Femur (tissue), 1 donor: ENCODE measurements at regions not wholly inside any gene's neighbourhood (a gene's known extent, or its start where the extent isn't known, plus 50 kb on each side); places are given as distances from the start of the nearest gene placed in this dataset.

ENCODE experiments used
- DNase-seq: peaks from one replicate; pipeline ENCODE4 v3.0.0-alpha.2; 2017

DNA sequence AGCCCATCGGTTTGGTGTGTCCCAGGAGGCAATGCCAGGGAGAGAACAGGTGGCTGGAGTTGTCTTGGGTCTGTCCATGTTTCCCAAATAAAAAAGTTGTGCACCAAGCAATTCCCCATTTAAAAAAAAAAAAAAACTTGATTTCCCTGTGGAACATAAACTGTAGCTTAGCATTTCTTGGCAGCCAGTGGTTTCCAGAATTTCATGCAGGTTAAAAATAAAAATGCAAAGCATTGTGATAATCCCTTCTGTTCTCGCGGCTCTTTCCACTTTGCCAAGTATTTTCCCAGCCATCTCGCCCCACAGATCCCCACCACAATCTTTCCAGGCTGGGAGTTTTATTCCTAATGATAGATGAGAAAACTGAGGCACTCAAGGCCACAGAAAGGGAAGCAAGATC, 51.4 kb upstream of the MSX1 start:
- no peak for DNase-seq

DNA sequence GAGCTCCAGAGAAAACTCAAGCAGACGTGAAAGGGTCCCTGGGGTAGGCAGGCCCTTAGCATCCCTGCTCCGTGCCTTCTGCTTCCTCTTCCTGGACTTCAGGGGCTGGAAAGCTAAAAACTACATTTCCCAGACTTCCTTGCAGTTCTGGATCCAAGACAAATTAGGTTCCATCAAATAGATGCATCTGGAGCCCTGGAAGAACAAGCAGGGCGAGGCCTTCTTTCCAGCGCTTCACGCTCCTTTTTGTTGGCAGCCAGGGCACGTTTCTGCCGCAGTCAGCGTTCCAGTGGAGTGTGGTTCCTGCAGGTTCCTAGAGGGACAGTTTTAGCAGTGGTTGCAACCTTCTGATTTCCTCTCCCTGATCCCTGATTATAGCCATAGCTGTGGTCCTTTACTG, 53.6 kb upstream of the MSX1 start:
- no peak for DNase-seq

DNA sequence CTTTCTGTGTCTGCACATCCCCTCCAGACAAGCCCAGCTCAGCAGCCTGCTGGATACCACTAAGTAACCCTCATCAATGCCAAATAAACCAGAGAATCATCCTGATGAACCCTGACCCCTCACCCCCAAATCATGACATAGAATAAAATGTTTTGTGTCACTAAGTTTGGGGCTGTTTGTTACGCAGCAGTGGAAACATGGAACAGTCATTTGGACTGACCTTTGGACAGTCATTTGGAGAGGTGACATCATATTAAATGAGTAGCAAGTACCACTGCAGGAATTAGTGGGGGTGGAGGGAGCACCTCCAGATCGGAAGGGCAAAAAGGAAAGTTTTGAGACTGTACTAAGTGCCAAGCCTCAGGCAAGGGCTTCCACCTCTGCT, 55.6 kb upstream of the MSX1 start:
- no peak for DNase-seq

DNA sequence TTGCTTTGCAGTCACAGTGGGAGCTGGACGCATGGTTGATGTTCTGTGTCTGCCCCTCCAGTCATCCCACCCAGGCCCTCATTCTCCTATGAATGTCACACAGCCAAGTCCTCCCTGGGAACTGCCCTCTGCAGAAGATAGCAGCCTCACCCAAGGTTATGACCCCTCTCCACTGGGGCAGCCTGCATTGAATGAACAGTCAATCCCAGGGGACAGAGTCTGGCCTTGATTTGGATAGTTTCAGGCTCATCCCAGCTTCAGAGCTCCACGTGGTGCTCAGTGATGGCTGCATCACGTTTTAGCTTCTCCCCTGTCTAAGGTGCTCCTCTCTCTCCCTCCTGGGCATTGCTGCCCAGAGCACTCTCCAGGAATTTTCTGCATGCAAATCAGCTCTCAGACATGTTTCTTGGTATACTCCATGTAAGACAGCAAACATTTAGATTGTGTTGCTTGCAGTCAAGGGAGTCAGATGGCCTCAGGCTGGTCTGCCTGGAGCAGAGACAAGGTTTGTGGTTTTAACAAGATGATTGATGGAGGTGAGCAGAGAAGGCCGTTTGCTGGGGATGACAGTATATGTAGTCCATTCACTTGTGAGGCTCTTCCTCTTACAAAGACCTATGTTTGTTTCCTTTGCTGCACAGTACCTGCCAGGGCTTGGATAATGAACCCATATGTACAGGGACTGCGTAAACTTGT, 56.1 kb upstream of the MSX1 start:
- DNase-seq = no peak

DNA sequence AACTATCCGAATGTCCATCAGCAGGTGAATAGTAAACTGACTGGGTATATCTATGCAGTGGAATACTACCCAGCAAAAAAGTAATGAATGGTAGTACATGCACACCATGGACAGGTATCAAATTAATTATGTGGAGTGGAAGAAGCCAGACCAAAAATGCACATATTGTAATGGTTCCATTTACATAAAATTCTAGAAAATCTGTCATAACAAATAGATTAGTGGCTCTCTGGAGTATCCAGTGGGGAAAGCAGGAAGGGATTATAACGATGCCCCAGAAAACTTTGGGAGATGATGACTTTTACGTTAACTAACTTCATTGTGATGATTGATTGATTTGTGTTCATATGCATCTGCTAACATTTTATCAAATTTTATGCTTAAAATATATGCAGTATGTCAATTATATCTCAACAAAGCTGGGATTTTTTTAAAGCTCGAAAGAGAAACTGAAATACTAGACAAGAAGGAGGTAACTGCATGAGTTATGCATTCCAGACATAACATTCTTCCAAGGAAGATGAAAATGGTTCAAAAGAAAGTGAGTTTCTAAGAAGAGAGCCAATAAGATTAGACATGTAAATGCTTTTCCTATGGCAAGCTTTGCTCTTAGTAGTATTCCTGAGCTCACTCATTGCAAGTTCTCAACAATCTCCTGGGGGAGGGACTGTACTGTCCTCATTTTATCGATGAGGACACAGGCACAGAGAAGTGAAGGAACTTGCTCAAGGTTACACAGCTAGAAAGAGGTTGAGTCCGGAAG, 58.6 kb upstream of the MSX1 start:
- no peak for DNase-seq

DNA sequence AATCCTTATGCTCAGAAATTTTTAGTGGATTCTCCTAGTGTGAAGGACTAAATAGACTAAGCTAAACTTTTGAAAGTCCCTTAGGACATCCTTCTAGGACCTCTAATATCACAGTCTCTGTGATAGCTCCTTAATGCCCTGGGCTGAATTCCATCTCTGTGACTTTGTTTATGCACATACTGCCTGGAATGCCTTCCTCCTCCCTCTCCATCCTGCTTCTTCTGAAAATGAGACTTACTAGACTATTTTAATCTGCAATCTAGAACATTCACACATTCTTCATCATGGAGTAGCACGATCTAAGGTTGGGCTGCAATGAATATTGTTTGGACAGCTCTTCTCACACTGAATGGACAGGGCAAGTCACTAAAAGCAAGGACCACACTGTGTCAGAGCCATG, 65.0 kb upstream of the MSX1 start:
- DNase-seq = no peak

DNA sequence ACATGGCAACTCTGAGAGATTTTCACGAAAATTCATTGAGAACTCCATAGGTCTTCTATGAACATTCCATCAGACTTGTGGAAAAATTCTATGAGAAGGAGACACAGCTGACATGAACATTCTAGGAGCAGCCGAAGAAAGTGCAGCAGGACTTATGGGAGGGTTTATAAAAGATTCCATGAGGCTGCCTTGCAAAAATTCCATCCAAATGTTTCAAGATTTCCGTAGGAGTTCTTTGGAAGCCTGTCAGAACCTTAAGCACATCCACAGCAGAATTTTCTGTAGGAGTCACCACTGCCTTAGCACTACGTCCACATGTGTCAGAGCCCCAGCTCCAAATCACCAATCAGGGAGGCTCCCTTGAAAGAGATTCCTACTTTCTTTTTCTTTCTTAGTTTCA, 67.0 kb upstream of the MSX1 start:
- no peak for DNase-seq

DNA sequence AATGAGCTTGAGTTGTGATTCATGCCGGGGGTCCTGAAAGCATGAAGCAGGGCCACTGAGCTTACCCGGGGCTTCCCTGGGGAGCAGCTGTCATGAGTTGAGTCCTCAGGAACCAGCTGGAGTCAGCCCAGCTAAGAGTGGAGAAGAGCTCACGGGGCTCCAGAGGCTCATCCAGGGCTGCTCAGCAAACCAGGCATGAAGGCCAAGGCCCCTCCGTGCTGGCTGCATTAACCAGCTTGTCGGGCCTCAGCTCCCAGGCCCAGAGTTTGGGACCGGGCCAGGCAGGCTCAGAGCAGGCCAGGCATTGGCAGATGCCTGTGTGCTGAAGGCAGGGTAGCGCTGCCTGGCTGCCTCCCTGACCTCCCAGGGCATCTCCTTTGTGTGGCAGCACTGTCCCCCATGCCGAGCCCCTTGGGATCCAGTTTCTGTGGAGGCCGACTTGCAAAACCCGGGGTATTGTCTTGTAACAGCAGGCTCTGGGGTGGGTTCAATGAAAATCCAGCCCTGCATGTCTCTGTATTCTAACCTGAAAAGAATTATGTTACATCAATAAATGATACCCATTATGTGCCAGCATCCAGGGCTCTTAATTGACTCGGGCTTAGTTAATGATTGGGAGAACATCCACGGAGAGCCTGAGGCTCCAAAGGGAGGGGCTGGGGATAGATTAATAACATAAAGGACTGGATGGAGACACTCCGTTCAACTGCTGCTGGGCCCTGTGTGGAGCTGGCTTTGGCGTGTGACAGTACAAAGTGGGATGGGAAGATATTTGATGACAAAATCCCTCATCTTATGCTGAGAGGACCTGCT, 68.0 kb upstream of the MSX1 start:
- DNase-seq = peak; percentile 65

DNA sequence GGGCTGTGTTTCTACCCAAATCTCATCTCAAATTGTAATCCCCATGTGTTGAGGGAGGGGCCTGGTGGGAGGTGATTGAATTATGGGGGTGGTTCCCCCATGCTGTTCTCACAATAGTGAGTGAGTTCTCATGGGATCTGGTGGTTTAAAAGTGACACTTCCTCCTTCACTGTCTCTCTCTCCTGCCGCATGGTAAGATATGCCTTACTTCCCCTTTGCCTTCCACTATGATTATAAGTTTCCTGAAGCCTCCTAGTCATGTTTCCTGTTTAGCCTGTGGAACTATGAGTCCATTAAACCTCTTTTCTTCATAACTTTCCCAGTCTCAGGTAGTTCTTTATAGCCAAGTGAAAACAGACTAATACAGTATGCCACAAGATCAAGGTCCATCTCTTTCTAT, 70.0 kb upstream of the MSX1 start:
- DNase-seq = no peak

DNA sequence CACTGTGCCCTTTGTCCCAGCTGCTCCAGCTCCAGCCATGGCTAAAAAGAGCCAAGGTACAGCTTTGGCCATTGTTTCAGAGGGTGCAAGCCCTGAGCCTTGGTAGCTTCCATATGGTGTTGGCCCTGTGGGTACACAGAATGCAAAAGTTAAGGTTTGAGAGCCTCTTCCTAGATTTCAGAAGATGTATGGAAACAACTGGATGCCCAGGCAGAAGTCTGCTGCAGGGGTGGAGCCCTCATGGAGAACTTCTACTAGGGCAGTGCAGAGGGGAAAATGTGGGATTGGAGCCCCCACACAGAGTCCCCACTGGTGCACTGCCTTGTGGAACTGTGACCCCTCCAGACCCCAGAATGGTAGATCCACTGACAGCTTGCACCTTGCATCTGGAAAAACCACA, 70.9 kb upstream of the MSX1 start:
- DNase-seq = no peak

DNA sequence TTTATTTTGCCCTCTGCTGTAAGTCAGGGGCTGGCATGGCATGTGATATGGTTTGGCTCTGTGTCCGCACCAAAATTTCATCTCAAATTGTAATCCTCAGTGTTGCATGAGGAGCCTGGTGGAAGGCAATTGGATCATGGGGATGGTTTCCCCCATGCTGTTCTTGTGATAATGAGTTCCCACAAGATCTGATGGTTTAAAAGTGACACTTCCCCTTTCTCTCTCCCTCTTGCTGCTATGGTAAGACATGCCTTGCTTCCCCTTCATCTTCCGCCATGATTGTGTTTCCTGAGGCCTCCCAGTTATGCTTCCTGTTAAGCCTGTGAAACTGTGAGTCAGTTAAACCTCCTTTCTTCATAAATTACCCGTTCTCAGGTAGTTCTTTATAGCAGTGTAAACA, 72.0 kb upstream of the MSX1 start:
- DNase-seq = no peak

DNA sequence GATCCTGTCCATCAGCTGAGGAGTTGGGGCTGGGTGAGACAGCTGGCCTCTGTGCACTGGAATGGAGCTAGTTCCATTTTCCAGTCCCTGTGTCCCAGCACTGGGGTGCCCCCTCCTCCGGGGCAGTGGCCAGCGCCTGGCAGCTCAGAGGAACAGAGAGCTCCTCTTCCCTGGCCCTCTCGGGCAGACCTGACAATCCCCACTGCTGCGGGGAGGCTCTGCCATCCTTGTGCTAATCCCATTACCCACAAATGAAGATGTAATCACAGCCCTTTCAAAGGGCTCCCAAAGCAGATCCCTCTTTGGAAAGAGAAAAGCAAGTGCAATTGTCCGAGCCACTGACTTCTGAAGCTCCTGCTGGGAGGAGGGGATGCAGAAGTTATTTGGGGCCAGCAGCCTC, 75.1 kb upstream of the MSX1 start:
- DNase-seq = no peak

DNA sequence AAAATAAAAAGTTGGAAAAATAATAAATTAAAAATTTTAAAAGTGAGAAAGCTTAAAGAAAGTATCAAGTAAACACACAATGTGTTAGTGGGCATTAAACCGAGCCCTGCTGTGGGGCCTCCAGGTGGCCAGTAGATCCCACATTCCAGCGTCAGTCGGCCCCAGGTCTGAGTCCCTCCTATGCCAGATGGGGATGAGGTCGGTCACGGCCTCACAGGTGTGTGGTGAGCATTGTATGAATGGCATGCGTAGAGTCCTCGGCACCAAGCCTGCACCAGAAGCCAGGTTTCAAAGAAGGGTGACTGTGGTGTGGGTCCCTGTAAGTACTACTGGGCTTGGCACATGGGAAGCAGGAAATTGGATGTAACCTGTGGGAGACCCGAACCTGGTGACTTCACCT, 75.6 kb upstream of the MSX1 start:
- no peak for DNase-seq

DNA sequence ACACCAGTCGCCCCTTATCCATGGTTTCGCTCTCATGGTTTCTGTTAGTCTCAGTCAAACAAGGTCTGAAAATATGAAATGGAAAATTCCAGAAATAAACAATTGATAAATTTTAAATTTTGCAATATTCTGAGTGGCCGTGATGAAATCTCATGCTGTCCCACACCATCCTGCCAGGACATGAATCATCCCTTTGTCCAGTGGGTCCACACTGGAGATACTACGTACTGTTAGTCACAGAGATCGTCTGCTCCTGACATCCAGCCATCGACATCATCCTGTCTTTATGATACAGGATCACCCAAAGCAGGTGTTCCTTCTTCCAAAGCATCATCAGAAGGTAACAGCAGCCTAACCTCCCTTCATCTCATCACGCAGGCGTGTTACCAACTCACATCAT, 76.5 kb upstream of the MSX1 start:
- no peak for DNase-seq

DNA sequence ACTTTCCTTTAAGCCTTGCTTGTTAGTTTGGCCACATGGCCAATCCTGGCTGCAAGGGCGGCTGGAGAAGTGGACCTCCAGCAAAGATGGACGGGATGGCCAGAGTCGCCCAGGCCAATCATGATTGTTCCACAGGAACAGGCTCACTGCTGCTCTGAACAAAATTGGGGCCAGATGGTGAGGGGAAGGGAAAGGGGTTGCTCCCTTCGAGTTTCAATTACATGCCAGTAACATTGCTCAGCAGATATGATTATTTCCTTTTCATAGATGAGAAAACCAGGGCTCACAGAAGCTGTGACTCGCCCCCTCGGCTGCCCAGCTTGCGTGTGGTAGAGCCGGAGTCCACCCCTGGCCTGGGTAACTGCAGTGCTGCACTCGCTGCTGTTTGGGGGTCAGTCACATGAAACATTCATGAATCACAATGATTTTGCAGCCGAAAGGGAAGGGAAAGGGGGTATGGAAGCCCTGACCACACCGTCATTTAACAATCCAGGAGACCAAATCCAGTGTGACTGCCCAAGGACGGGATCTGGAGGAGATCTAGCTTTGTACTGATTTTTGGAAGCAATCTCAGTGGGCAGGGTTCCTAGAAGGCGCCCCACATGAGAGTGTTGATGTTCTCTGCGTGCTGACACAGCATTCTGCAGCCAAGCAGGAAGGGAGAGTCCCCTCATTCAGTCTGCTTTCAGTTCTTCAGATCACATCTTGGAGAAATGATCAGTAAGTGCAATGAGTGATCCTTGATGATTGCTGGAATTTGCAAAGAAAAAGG, 77.3 kb upstream of the MSX1 start:
- no peak for DNase-seq

DNA sequence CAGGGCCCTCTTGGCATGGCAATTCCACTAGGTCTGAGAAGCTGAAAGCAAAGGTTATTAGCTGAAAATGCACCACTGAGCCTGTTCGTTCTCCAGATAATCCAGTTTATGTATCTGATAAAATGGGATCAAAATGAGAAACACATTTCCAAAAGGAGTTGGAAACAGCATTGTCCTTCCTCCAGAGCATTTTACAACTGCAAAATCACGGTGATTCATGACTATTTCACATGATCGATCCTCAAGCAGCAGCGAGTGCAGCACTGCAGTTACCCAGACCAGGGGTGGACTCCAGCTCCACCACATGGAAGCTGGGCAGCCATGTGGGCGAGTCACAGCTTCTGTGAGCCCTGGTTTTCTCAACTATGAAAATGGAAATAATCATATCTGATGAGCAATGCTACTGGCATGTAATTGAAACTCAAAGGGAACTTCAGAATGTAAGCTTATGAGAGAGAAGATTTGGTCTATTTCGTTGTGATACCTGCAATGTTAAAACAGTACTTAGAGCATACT, 78.7 kb upstream of the MSX1 start:
- no peak for DNase-seq

DNA sequence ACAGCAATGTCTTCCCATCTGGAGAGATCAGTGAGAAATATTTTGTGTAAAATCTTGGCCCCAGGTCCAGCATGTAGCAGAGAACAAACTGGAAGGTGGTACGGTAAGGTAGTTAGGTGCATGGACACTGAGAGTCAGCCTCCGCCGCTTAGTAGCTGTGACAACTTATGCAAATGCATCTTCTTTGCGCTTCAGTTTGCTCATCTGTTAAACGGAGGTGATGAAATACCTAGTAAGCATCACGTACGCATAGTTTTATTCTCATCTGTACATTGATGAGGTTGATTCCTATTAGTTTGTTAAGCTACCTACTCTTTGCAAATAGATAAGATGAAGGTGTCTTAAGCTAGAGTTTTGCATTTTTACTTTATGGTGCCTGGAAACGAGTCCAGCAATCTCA, 80.0 kb upstream of the MSX1 start:
- DNase-seq = no peak

DNA sequence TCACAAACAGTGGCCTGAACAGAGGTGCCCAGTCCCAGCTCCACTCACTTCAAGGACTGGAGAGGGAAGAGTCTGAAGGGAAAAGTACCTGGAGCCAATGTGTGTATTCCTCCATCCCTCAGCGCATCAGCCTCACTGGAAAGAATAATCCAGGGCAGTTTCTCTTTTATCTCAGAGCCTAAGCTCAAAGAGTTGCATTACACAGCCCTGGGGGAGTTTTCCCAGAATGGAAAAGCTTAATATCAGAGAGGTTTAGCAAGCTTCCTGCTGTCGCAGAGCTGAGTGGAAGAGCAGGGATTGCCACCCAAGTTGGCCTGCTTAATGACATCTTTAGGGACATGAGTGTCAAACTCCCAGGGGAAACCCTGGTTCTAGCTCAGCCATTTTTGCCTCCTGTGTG, 80.4 kb upstream of the MSX1 start:
- DNase-seq = no peak

DNA sequence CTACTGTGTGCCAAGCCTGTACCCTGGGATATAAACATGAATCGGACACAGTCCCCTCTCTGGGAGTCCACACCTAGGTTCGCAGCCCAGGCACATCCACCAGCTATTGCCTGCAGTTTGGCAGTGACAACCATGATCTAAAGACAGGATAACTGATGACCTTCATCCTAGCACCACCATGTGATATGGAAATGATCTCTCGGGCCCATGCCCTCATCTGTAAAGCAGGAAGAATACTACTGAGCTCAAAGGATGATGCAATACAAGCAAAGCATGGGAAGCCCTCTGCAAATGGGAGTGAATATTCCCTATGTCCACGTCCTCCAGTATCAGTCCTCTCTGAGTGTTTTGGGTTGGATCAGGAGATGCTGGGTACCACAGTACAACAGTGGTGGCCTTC, 80.9 kb upstream of the MSX1 start:
- DNase-seq = no peak

DNA sequence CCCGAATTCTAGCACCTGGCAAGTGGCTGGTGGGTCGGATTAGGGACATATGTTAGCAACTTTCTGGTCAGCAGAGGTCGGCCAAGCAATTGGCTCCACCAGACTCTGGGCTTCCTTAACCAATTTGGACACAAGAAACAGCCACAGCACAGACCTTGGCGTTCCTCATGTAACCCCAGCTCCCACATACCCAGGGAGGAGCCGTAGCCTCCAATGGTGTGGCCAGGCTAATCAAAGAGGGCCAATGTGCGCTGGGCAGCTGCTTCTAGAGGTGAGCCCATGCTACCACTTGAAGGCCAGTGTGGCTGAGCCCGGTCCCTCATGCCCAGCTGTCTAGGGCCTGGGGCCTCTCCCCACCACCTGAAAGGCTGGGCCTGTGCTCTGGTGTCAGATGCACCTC, 82.5 kb upstream of the MSX1 start:
- no peak for DNase-seq

DNA sequence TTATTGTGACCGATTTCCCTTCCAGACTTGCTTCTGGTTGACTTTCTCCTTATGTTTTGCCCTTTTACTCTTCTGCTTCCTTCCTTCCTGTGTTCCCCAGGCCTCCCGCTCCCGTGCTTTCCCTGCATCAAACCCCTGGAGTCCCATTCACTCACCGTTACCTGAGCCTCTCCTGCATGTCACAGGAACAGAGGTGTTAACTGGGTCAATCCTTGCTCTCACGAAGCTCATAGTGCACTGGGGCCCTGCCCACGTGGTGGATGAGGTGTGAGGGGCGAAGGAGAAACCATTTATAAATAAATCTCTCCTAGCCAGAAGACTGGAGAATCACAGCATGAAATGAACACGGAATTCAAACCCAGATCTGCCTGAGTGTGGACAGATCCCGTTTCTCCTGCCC, 83.1 kb upstream of the MSX1 start:
- DNase-seq = no peak

DNA sequence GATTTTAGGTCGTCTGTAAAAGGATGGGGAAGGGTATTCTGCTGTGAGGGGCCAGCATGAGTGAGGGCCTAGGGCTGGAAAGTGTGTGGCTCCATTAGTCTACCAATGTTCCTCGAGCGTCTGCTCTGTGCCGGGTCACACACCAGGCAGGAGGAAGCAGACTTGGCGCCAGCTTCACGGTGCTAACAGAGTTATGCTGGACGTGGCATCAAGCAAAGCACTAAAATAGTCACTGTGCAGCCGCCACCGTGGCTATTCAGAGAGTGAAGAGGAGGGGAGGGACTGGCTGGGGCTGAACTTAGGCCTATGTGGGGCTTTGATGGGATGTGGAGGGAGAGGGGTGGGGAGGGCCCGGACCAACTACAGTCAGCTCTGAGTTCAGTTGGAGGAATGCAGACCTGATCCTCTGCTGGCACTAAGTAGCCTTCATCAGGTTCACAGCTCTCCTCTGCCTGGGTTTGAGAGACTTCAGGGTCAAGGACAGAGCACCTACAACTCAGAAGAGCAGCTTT, 83.9 kb upstream of the MSX1 start:
- peak; percentile 32 for DNase-seq

DNA sequence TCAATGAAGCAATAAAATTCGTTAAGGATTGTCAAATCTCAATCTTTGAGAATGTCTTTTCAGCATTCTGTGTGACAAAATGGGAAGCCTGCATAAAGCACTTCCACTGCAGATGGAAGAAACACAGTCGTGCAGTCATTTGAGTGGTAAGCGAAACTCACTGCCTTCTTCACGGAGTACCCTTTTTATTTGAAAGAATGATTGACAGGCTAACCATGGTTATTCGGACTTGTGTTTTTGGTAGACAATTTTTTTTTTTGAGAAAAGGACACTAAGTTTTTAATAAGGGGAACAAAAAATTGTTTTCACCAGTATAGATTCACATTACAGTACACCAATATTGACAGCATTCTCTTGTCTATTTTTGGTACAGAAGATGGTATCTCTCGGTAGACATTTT, 86.9 kb upstream of the MSX1 start:
- no peak for DNase-seq
